Breast epithelium (tissue), 3 donors: ENCODE measurements at regions not wholly inside any gene's neighbourhood (a gene's known extent, or its start where the extent isn't known, plus 50 kb on each side); places are given as distances from the start of the nearest gene placed in this dataset.

ENCODE experiments used
- CTCF ChIP-seq, 3 donors: fragments of 450-650 bp; IDR thresholded peaks; one replicate each; pipeline ENCODE4 v1.5.1; 2016 to 2017; ENCODE audit warnings: antibody characterized with exemption in 3 of 3, mild to moderate bottlenecking in 3 of 3, moderate library complexity in 3 of 3
- POLR2A ChIP-seq: fragments of 450-650 bp; IDR thresholded peaks from one replicate; pipeline ENCODE4 v1.6.1; 2016; ENCODE audit warnings: antibody characterized with exemption, mild to moderate bottlenecking, moderate library complexity
- POLR2AphosphoS5 ChIP-seq, 3 donors: sonication (generic); formaldehyde crosslinking; IDR thresholded peaks; one replicate each; pipeline ENCODE4 v1.6.1; 2017; ENCODE audit warnings: antibody characterized with exemption in 3 of 3

DNA sequence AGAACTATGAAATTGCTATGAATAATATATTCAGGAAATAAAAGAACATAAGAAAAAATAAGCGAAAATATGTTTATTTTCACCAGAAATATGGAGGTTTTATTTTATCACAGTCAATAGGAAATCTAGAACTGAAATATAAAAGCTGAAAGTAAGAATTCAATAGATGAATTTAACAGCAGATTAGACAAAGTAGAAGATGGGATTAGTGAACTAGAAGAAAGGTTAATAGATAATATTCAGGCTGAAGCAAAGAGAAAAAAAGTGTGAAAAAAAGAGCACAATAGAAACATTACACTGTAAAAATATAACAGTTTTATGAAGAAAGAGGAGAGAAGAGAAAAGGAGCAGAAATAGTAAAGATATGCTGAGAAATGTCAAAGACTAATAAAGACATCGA lies 1152.1 kb downstream of the FAT4 start:
- no peak for TF ChIP-seq CTCF (IDR thresholded peaks at IDR 0.05)
- TF ChIP-seq POLR2A = no peak
- no peak for TF ChIP-seq POLR2AphosphoS5 (IDR thresholded peaks at IDR 0.05)
